Neural cell (in vitro differentiated cells): ENCODE measurements at regions not wholly inside any gene's neighbourhood (a gene's known extent, or its start where the extent isn't known, plus 50 kb on each side); places are given as distances from the start of the nearest gene placed in this dataset.

Source experiments
- H2AFZ ChIP-seq: fragments of 200-600, 300-800 bp; sonication (generic), shearing (Covaris generic); 2 replicates; pipeline ENCODE4 v1.6.0; 2014; ENCODE audit warnings: low read depth, mild to moderate bottlenecking, antibody characterized with exemption, low read length, moderate library complexity
- H3F3A ChIP-seq: fragments of 200-600 bp; shearing (Covaris generic); 2 replicates; pipeline ENCODE4 v1.6.1; 2016; ENCODE audit warnings: mild to moderate bottlenecking, moderate library complexity, mixed read lengths, antibody characterized with exemption, low read length; ENCODE audit not compliant: insufficient read depth, poor library complexity, severe bottlenecking
- H3K27ac ChIP-seq: fragments of 200-600, 300-800 bp; sonication (generic), shearing (Covaris generic); 2 replicates; pipeline ENCODE4 v1.5.1; 2014; ENCODE audit warnings: mild to moderate bottlenecking, low read length, moderate library complexity
- H3K27me3 ChIP-seq: fragments of 300-800, 200-600 bp; sonication (generic), shearing (Covaris generic); 2 replicates; pipeline ENCODE4 v1.6.0; 2014; ENCODE audit warnings: mild to moderate bottlenecking, low read depth, low read length, moderate library complexity; ENCODE audit not compliant: insufficient read depth
- H3K36me3 ChIP-seq: fragments of 300-800, 200-600 bp; sonication (generic), shearing (Covaris generic); 2 replicates; pipeline ENCODE4 v1.5.1; 2014; ENCODE audit warnings: mild to moderate bottlenecking, antibody characterized with exemption, low read length, moderate library complexity; ENCODE audit not compliant: insufficient read depth
- H3K4me2 ChIP-seq: fragments of 300-800, 200-600 bp; sonication (generic), shearing (Covaris generic); 2 replicates; pipeline ENCODE4 v1.6.0; 2014; ENCODE audit warnings: mild to moderate bottlenecking, low read length
- H3K4me3 ChIP-seq: fragments of 300-800, 200-600 bp; sonication (generic), shearing (Covaris generic); 2 replicates; pipeline ENCODE4 v1.5.1; 2014; ENCODE audit warnings: mild to moderate bottlenecking, low read length, moderate library complexity
- H3K79me2 ChIP-seq: fragments of 200-600 bp; shearing (Covaris generic); replicated peaks from 2 replicates; pipeline ENCODE4 v1.6.0; 2014; ENCODE audit warnings: mild to moderate bottlenecking, low read length, moderate library complexity; ENCODE audit not compliant: insufficient read depth
- H3K9ac ChIP-seq: fragments of 300-800, 200-600 bp; sonication (generic), shearing (Covaris generic); 2 replicates; pipeline ENCODE4 v1.6.1; 2016; ENCODE audit warnings: mild to moderate bottlenecking, low read length, mixed read lengths
- H3K9me2 ChIP-seq: fragments of 200-600 bp; shearing (Covaris generic); 2 replicates; pipeline ENCODE4 v1.6.1; 2016; ENCODE audit warnings: mild to moderate bottlenecking, low read length, mixed read lengths; ENCODE audit not compliant: insufficient read depth
- H3K9me3 ChIP-seq: fragments of 200-600, 300-800 bp; sonication (generic), shearing (Covaris generic); 2 replicates; pipeline ENCODE4 v1.6.1; 2016; ENCODE audit warnings: mild to moderate bottlenecking, mixed run types, low read length, moderate library complexity, mixed read lengths
- H4K20me1 ChIP-seq: fragments of 200-600 bp; shearing (Covaris generic); 2 replicates; pipeline ENCODE4 v1.6.1; 2016; ENCODE audit warnings: mild to moderate bottlenecking, mixed run types; ENCODE audit not compliant: insufficient read depth
- CTCF ChIP-seq: fragments of 450-650 bp; IDR thresholded peaks from 2 replicates; pipeline ENCODE4 v1.5.1; 2014; ENCODE audit warnings: antibody characterized with exemption, mild to moderate bottlenecking, moderate library complexity; ENCODE audit not compliant: poor library complexity, severe bottlenecking
- EP300 ChIP-seq: fragments of 450-650 bp; conservative IDR thresholded peaks from 2 replicates; pipeline ENCODE4 v1.6.1; 2014; ENCODE audit warnings: antibody characterized with exemption, mild to moderate bottlenecking, moderate library complexity; ENCODE audit not compliant: poor library complexity, severe bottlenecking
- EZH2 ChIP-seq: fragments of 200-600, 300-800 bp; shearing (Covaris generic), sonication (generic); IDR thresholded peaks from 2 replicates; pipeline ENCODE4 v1.6.1; 2014; ENCODE audit warnings: antibody characterized with exemption, low read length, borderline replicate concordance, mild to moderate bottlenecking; ENCODE audit not compliant: insufficient read depth, poor library complexity, severe bottlenecking
- MXI1 ChIP-seq: fragments of 450-650 bp; conservative IDR thresholded peaks from 2 replicates; pipeline ENCODE4 v1.6.1; 2014; ENCODE audit warnings: antibody characterized with exemption, mild to moderate bottlenecking; ENCODE audit not compliant: poor library complexity, severe bottlenecking
- POLR2AphosphoS5 ChIP-seq: IDR thresholded peaks from 2 replicates; pipeline ENCODE4 v1.6.1; 2012
- RAD21 ChIP-seq: fragments of 450-650 bp; conservative IDR thresholded peaks from 2 replicates; pipeline ENCODE4 v1.6.1; 2014; ENCODE audit warnings: antibody characterized with exemption, mild to moderate bottlenecking, moderate library complexity
- REST ChIP-seq: IDR thresholded peaks from 2 replicates; pipeline ENCODE4 v1.6.1; 2012; ENCODE audit warnings: borderline replicate concordance
- SMC3 ChIP-seq: fragments of 450-650 bp; conservative IDR thresholded peaks from 2 replicates; pipeline ENCODE4 v1.6.1; 2014; ENCODE audit warnings: antibody characterized with exemption, mild to moderate bottlenecking, moderate library complexity; ENCODE audit not compliant: poor library complexity
- TAF1 ChIP-seq: IDR thresholded peaks from 2 replicates; pipeline ENCODE4 v1.6.1; 2012; ENCODE audit warnings: low read depth

GRCh38 chr3:117938974-117939373 is 1095.7 kb downstream of the IGSF11 start:
- Histone ChIP-seq H3K27ac (no peak overlapping the region), H3K4me2 (no peak overlapping the region), H3K79me2 (no peaks in the 10 kb centered on the region), H3K9me2 (no peaks in the 10 kb centered on the region), H3K9me3 (no peaks in the 10 kb centered on the region), H4K20me1 (no peaks in the 10 kb centered on the region), H3F3A (no peaks in the 10 kb centered on the region), H3K27me3 (no peaks in the 10 kb centered on the region), H3K4me3 (no peak overlapping the region), H3K9ac (no peak overlapping the region), H3K36me3 (no peaks in the 10 kb centered on the region), H2AFZ (no peak overlapping the region)
- TF ChIP-seq EZH2, result no peak
- no peak for TF ChIP-seq CTCF
- TF ChIP-seq RAD21, result no peak
- TF ChIP-seq POLR2AphosphoS5, result no peak
- TF ChIP-seq REST, result no peak
- TF ChIP-seq TAF1, result no peak
- no peak for TF ChIP-seq MXI1
- no peak for TF ChIP-seq SMC3
- TF ChIP-seq EP300, result no peak

GRCh38 chr3:117939425-117940027 is 1095.1 kb downstream of the IGSF11 start:
- Histone ChIP-seq H3K27me3 (no peaks in the 10 kb centered on the region), H3F3A (no peaks in the 10 kb centered on the region), H3K9me3 (no peaks in the 10 kb centered on the region), H3K4me2 (no peak overlapping the region), H3K4me3 (no peak overlapping the region), H2AFZ (no peak overlapping the region), H3K36me3 (no peaks in the 10 kb centered on the region), H4K20me1 (no peaks in the 10 kb centered on the region), H3K9me2 (no peaks in the 10 kb centered on the region), H3K9ac (no peak overlapping the region), H3K27ac (no peak overlapping the region), H3K79me2 (no peaks in the 10 kb centered on the region)
- TF ChIP-seq TAF1, result no peak
- TF ChIP-seq CTCF, result no peak
- TF ChIP-seq EP300, result no peak
